ENCODE measurements at regions not wholly inside any gene's neighbourhood (a gene's known extent, or its start where the extent isn't known, plus 50 kb on each side); places are given as distances from the start of the nearest gene placed in this dataset.

DNA sequence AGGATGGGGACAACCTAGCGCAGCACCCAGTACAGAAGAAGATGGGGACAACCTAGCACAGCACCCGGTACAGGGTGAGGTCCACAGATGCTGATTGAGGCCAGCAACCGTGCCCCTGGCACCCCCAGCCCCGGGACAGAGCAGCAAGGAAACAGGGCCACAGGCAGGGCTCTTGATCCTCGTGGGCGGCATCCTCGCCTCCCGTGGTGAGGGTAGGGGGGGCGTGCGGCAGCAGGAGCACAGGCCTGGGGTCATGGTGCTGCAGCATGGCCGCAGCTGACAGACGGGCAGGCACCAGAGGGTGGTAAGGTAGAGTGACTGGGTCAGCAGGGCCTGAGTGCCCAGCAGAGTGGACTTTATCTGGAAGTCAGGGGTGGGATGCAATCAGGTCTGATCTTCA is 89.5 kb downstream of the HMX1 start:
- WGBS (ENCODE audit: insufficient coverage, insufficient read length), result no CpG with 5 or more reads among the region's 12 CpGs
- Histone ChIP-seq H3K4me1 (ENCODE audit: control insufficient read depth, insufficient read depth, low read length) (no peaks in the 10 kb centered on the region; the same call in 1 of the 2 replicates), H3K27ac (ENCODE audit: low read length) (no peak overlapping the region), H3K27me3 (ENCODE audit: control insufficient read depth, insufficient read depth, low read length) (no peaks in the 10 kb centered on the region), H3K9me3 (ENCODE audit: control insufficient read depth, insufficient read depth, low read length) (no peaks in the 10 kb centered on the region), H3K36me3 (ENCODE audit: control insufficient read depth, insufficient read depth, low read length) (no peaks in the 10 kb centered on the region; the same call in 1 of the 2 replicates), H3K4me3 (ENCODE audit: low read length) (no peak overlapping the region)
- DNase-seq (ENCODE audit: low read depth, low spot score), result no peak

GRCh38 chr4:8781641-8782040 is 90.0 kb downstream of the HMX1 start:
- DNase-seq (ENCODE audit: low read depth, low spot score), result no peak
- no peaks in the 10 kb centered on the region; the same call in 1 of the 2 replicates for H3K4me1 ChIP-seq (ENCODE audit: control insufficient read depth, insufficient read depth, low read length)
- no peaks in the 10 kb centered on the region; the same call in 1 of the 2 replicates for H3K36me3 ChIP-seq (ENCODE audit: control insufficient read depth, insufficient read depth, low read length)
- H3K9me3 ChIP-seq (ENCODE audit: control insufficient read depth, insufficient read depth, low read length), result no peaks in the 10 kb centered on the region
- no peaks in the 10 kb centered on the region for H3K27me3 ChIP-seq (ENCODE audit: control insufficient read depth, insufficient read depth, low read length)
- WGBS (ENCODE audit: insufficient coverage, insufficient read length), result no CpG with 5 or more reads among the region's 8 CpGs
- no peak overlapping the region for H3K4me3 ChIP-seq (ENCODE audit: low read length)
- no peak overlapping the region for H3K27ac ChIP-seq (ENCODE audit: low read length)

GRCh38 chr4:8780596-8781368 is 90.9 kb downstream of the HMX1 start:
- H3K9me3 ChIP-seq (ENCODE audit: control insufficient read depth, insufficient read depth, low read length), result no peaks in the 10 kb centered on the region
- no peak overlapping the region for H3K27ac ChIP-seq (ENCODE audit: low read length)
- no peaks in the 10 kb centered on the region for H3K27me3 ChIP-seq (ENCODE audit: control insufficient read depth, insufficient read depth, low read length)
- H3K4me1 ChIP-seq (ENCODE audit: control insufficient read depth, insufficient read depth, low read length), result no peaks in the 10 kb centered on the region; the same call in 1 of the 2 replicates
- no peak for DNase-seq (ENCODE audit: low read depth, low spot score)
- WGBS (ENCODE audit: insufficient coverage, insufficient read length), result no CpG with 5 or more reads among the region's 19 CpGs
- no peak overlapping the region for H3K4me3 ChIP-seq (ENCODE audit: low read length)
- no peaks in the 10 kb centered on the region; the same call in 1 of the 2 replicates for H3K36me3 ChIP-seq (ENCODE audit: control insufficient read depth, insufficient read depth, low read length)

- WGBS (ENCODE audit: insufficient coverage, insufficient read length), result no CpG with 5 or more reads among the region's 13 CpGs
- DNase-seq (ENCODE audit: low read depth, low spot score), result no peak
- Histone ChIP-seq H3K27ac (ENCODE audit: low read length) (no peak overlapping the region), H3K27me3 (ENCODE audit: control insufficient read depth, insufficient read depth, low read length) (no peaks in the 10 kb centered on the region), H3K9me3 (ENCODE audit: control insufficient read depth, insufficient read depth, low read length) (no peaks in the 10 kb centered on the region), H3K36me3 (ENCODE audit: control insufficient read depth, insufficient read depth, low read length) (no peaks in the 10 kb centered on the region; the same call in 1 of the 2 replicates), H3K4me1 (ENCODE audit: control insufficient read depth, insufficient read depth, low read length) (no peaks in the 10 kb centered on the region; the same call in 1 of the 2 replicates), H3K4me3 (ENCODE audit: low read length) (no peak overlapping the region)
These were observed 91.6 kb downstream of the HMX1 start for GRCh38 chr4:8780086-8780485.

DNA sequence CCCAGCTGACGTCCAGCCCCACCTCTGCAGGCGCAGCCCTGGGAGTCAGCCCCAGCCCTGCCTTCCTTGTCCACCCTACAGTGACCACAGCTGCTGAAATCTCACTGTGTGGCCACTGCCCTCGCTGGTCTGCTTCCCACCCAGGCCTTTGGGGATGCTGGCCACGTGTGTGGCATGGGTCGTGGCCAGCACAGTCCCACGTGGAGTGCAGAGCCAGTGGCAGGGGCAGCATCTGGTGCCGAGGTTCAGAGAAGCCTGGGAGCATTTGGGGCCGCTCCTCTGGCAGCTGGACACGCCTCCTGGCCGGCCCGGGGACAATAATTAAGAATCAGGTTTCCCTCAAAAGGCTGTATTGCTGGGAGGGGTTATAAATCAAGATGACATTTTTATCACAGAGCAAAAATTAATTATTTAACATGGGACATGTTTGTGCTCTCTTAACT is 92.1 kb downstream of the HMX1 start:
- DNase-seq (ENCODE audit: low read depth, low spot score), result no peak
- H3K4me3 ChIP-seq (ENCODE audit: low read length), result no peak overlapping the region
- no peaks in the 10 kb centered on the region; the same call in 1 of the 2 replicates for H3K36me3 ChIP-seq (ENCODE audit: control insufficient read depth, insufficient read depth, low read length)
- no CpG with 5 or more reads among the region's 11 CpGs for WGBS (ENCODE audit: insufficient coverage, insufficient read length)
- H3K27ac ChIP-seq (ENCODE audit: low read length), result no peak overlapping the region
- no peaks in the 10 kb centered on the region for H3K27me3 ChIP-seq (ENCODE audit: control insufficient read depth, insufficient read depth, low read length)
- H3K9me3 ChIP-seq (ENCODE audit: control insufficient read depth, insufficient read depth, low read length), result no peaks in the 10 kb centered on the region
- H3K4me1 ChIP-seq (ENCODE audit: control insufficient read depth, insufficient read depth, low read length), result no peaks in the 10 kb centered on the region; the same call in 1 of the 2 replicates

- Histone ChIP-seq H3K27me3 (ENCODE audit: control insufficient read depth, insufficient read depth, low read length) (no peaks in the 10 kb centered on the region), H3K9me3 (ENCODE audit: control insufficient read depth, insufficient read depth, low read length) (no peaks in the 10 kb centered on the region), H3K4me3 (ENCODE audit: low read length) (no peak overlapping the region), H3K27ac (ENCODE audit: low read length) (no peak overlapping the region), H3K36me3 (ENCODE audit: control insufficient read depth, insufficient read depth, low read length) (no peaks in the 10 kb centered on the region; the same call in 1 of the 2 replicates), H3K4me1 (ENCODE audit: control insufficient read depth, insufficient read depth, low read length) (no peaks in the 10 kb centered on the region; the same call in 1 of the 2 replicates)
- DNase-seq (ENCODE audit: low read depth, low spot score), result no peak
- WGBS (ENCODE audit: insufficient coverage, insufficient read length), result no CpG with 5 or more reads among the region's 9 CpGs
These were observed 92.9 kb downstream of the HMX1 start for GRCh38 chr4:8778760-8779159.

DNA sequence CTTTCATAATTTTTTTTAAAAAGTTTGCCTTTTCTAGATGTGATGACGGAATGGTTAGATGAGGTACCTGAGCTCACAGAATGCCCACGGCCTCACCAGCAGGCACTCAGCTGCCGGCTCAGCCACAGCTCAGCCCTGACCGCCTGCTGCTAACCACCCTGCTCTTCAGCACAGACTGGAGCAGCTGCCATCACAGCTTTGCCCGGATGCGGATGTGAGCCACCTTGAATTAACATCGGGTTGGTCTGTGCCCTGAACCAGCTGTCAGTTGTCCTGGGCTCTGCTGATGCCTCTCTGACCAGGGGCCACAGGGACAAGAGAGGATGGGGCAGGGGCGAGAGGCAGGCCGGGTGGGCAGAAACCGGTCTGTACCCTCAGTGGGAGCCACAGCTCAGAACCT is 93.3 kb downstream of the HMX1 start:
- H3K27me3 ChIP-seq (ENCODE audit: control insufficient read depth, insufficient read depth, low read length), result no peaks in the 10 kb centered on the region
- no peaks in the 10 kb centered on the region for H3K9me3 ChIP-seq (ENCODE audit: control insufficient read depth, insufficient read depth, low read length)
- no peaks in the 10 kb centered on the region; the same call in 1 of the 2 replicates for H3K4me1 ChIP-seq (ENCODE audit: control insufficient read depth, insufficient read depth, low read length)
- H3K36me3 ChIP-seq (ENCODE audit: control insufficient read depth, insufficient read depth, low read length), result no peaks in the 10 kb centered on the region; the same call in 1 of the 2 replicates
- H3K4me3 ChIP-seq (ENCODE audit: low read length), result no peak overlapping the region
- H3K27ac ChIP-seq (ENCODE audit: low read length), result no peak overlapping the region
- DNase-seq (ENCODE audit: low read depth, low spot score), result no peak
- no CpG with 5 or more reads among the region's 10 CpGs for WGBS (ENCODE audit: insufficient coverage, insufficient read length)

DNA sequence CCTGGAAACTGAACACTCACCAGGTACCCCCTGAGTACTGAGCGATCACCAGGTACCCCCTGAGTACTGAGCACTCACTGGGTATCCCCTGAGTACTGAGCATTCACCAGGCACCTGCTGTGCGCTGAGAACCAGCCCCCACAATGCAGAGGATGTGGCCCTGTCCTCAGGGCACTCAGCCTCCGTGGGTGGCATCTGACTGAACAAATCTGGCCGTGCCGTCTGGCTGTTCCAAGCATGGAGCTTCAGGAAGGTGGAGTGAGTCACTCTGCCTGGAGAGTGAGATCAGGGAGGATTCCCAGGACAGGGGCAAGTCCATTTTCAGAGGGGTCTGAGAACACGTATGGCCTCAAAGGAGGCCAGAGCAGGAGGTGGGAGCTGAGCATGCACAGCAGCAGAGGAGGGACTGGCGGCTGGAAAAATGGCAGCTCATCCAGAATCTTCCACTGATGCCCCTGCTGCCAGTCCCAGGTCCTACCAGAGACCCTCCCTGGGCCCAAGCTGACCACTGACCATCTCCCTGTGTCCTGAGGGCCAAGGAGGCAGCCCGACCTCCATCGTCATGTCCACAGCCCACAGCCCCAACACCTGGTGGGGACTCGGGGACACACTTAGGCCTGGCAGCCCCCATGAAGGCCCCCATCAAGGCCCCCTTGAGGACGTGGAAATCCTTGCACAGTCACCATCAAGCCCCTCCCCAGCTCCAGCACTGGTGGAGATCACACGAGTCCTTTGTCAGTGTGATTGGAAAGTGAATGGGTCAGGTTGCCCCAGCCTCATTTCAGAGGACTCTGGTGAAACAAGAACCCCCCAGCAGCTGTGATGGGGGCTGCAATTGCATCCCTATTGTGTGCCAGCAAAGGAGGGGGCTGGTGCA is 94.1 kb downstream of the HMX1 start:
- no peak overlapping the region for H3K27ac ChIP-seq (ENCODE audit: low read length)
- WGBS (ENCODE audit: insufficient coverage, insufficient read length), result no CpG with 5 or more reads among the region's 12 CpGs
- no peaks in the 10 kb centered on the region; the same call in 1 of the 2 replicates for H3K4me1 ChIP-seq (ENCODE audit: control insufficient read depth, insufficient read depth, low read length)
- no peak overlapping the region for H3K4me3 ChIP-seq (ENCODE audit: low read length)
- no peaks in the 10 kb centered on the region for H3K9me3 ChIP-seq (ENCODE audit: control insufficient read depth, insufficient read depth, low read length)
- H3K36me3 ChIP-seq (ENCODE audit: control insufficient read depth, insufficient read depth, low read length), result no peaks in the 10 kb centered on the region
- no peak for DNase-seq (ENCODE audit: low read depth, low spot score)
- no peaks in the 10 kb centered on the region for H3K27me3 ChIP-seq (ENCODE audit: control insufficient read depth, insufficient read depth, low read length)

DNA sequence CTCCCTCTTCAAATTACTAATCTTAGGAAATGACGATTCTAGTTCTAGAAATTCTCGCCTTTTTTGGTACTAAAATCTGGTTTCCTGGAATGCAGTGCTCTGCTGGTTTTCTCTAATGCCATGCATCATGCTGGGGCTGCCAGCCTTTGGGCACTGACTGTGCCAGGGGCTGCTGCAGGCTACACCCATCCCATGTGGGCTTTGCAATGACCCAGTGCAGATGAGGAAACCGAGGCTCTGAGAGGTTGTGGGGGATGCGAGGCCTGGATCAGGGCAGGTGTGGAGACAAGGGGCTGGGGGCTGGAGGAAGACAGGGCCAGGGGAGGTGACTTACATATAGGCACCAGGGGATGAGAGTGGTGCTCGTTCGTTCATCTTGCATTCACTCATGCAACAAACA is 95.3 kb downstream of the HMX1 start:
- no CpG with 5 or more reads among the region's 6 CpGs for WGBS (ENCODE audit: insufficient coverage, insufficient read length)

GRCh38 chr4:8775751-8776355 is 95.8 kb downstream of the HMX1 start:
- Histone ChIP-seq H3K27me3 (ENCODE audit: control insufficient read depth, insufficient read depth, low read length) (no peaks in the 10 kb centered on the region), H3K36me3 (ENCODE audit: control insufficient read depth, insufficient read depth, low read length) (no peaks in the 10 kb centered on the region), H3K4me1 (ENCODE audit: control insufficient read depth, insufficient read depth, low read length) (peaks cover 2% of the 10 kb centered on the region; the same call in 1 of the 2 replicates), H3K27ac (ENCODE audit: low read length) (no peak overlapping the region), H3K4me3 (ENCODE audit: low read length) (no peak overlapping the region), H3K9me3 (ENCODE audit: control insufficient read depth, insufficient read depth, low read length) (no peaks in the 10 kb centered on the region)
- DNase-seq (ENCODE audit: low read depth, low spot score), result no peak
- WGBS (ENCODE audit: insufficient coverage, insufficient read length), result no CpG with 5 or more reads among the region's 21 CpGs

More for the DNA sequence above, 95.3 kb downstream of the HMX1 start:
- Histone ChIP-seq H3K9me3 (ENCODE audit: control insufficient read depth, insufficient read depth, low read length) (no peaks in the 10 kb centered on the region), H3K4me1 (ENCODE audit: control insufficient read depth, insufficient read depth, low read length) (no peaks in the 10 kb centered on the region; the same call in 1 of the 2 replicates), H3K27ac (ENCODE audit: low read length) (no peak overlapping the region), H3K36me3 (ENCODE audit: control insufficient read depth, insufficient read depth, low read length) (no peaks in the 10 kb centered on the region), H3K27me3 (ENCODE audit: control insufficient read depth, insufficient read depth, low read length) (no peaks in the 10 kb centered on the region), H3K4me3 (ENCODE audit: low read length) (no peak overlapping the region)
- no peak for DNase-seq (ENCODE audit: low read depth, low spot score)
